Stimulated activated CD4-positive, alpha-beta T cell treated with anti-CD3 and anti-CD28 coated beads, Interleukin-4, amount 100 ng/mL, for 24 hours (primary cell): ENCODE measurements at regions not wholly inside any gene's neighbourhood (a gene's known extent, or its start where the extent isn't known, plus 50 kb on each side); places are given as distances from the start of the nearest gene placed in this dataset.
"Not testable (repeated sequence)": the region's sequence is repeated elsewhere in the genome, so short reads cannot be mapped to it uniquely, and the experiment has no call there.

Experiments
- DNase-seq: peaks from one replicate; pipeline ENCODE4 v3.0.0-alpha.2; 2020

GRCh38 chr1:163583661-163584181 lies 262.0 kb downstream of the NUF2 start:
- DNase-seq = no peak

- DNase-seq = no peak
Measured at GRCh38 chr1:163585796-163586195, 264.0 kb downstream of the NUF2 start.

- DNase-seq = no peak
Measured at GRCh38 chr1:163588796-163589195, 267.0 kb downstream of the NUF2 start.

GRCh38 chr1:163589735-163590134 lies 268.0 kb downstream of the NUF2 start:
- DNase-seq = no peak

GRCh38 chr1:163591131-163591530 lies 269.4 kb downstream of the NUF2 start:
- DNase-seq = not testable (repeated sequence)

GRCh38 chr1:163592623-163593022 lies 270.9 kb downstream of the NUF2 start:
- not testable (repeated sequence) for DNase-seq

- DNase-seq = not testable (repeated sequence)
Measured at GRCh38 chr1:163596106-163596505, 274.4 kb downstream of the NUF2 start.

GRCh38 chr1:163596541-163597258 lies 274.9 kb downstream of the NUF2 start:
- DNase-seq = no peak

GRCh38 chr1:163604321-163604720 lies 282.6 kb downstream of the NUF2 start:
- no peak for DNase-seq

GRCh38 chr1:163604896-163605295 lies 283.1 kb downstream of the NUF2 start:
- no peak for DNase-seq

- no peak for DNase-seq
Measured at GRCh38 chr1:163608979-163609378, 287.2 kb downstream of the NUF2 start.

- DNase-seq = no peak
Measured at GRCh38 chr1:163609858-163610257, 288.1 kb downstream of the NUF2 start.

- no peak for DNase-seq
Measured at GRCh38 chr1:163610486-163610885, 288.7 kb downstream of the NUF2 start.

GRCh38 chr1:163614361-163614760 lies 292.6 kb downstream of the NUF2 start:
- DNase-seq = no peak

- DNase-seq = no peak
Measured at GRCh38 chr1:163628034-163628773, 306.4 kb downstream of the NUF2 start.

- no peak for DNase-seq
Measured at GRCh38 chr1:163632269-163632668, 310.5 kb downstream of the NUF2 start.

GRCh38 chr1:163633366-163633765 lies 311.6 kb downstream of the NUF2 start:
- no peak for DNase-seq

GRCh38 chr1:163645676-163646075 lies 323.9 kb downstream of the NUF2 start:
- DNase-seq = not testable (repeated sequence)

GRCh38 chr1:163650624-163651023 lies 328.9 kb downstream of the NUF2 start:
- DNase-seq = no peak

- no peak for DNase-seq
Measured at GRCh38 chr1:163652441-163652840, 330.7 kb downstream of the NUF2 start.

GRCh38 chr1:163655565-163655964 lies 333.8 kb downstream of the NUF2 start:
- DNase-seq = no peak

- no peak for DNase-seq
Measured at GRCh38 chr1:163656095-163656759, 334.5 kb downstream of the NUF2 start.

- no peak for DNase-seq
Measured at GRCh38 chr1:163657719-163658118, 336.0 kb downstream of the NUF2 start.

- no peak for DNase-seq
Measured at GRCh38 chr1:163661391-163661790, 339.6 kb downstream of the NUF2 start.
